ENCODE measurements at regions not wholly inside any gene's neighbourhood (a gene's known extent, or its start where the extent isn't known, plus 50 kb on each side); places are given as distances from the start of the nearest gene placed in this dataset.

DNA sequence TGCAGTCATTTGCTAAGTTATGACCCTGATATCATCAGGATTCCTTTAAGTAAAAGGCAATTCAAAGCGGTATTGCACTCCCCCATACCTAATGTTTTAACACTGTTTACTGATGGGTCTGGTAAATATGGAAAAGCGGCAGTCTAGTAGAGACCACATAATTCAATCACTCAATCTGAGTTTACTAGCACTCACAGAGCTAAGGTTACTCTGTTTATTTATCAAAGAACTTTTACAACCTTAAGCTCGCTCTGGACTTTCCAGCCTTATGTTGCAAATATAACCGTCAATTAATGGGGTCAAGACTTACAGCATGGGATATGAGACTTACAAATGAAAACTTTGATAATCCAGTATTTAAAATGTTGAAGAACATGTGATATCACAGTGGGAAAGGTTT, 124.5 kb upstream of the ZCCHC13 start:
- Histone ChIP-seq H3K9me3 (no peaks in the 10 kb centered on the region), H3K27me3 (ENCODE audit: insufficient read depth in 3 of 3, low read length in 2 of 3) (no peaks in the 10 kb centered on the region), H3K4me1 (no peaks in the 10 kb centered on the region), H3K4me3 (no peak overlapping the region), H3K36me3 (ENCODE audit: insufficient read depth in 1 of 2, low read depth in 1 of 2) (no peaks in the 10 kb centered on the region), H3K27ac (no peak overlapping the region)
- TF ChIP-seq, protein P1, sequence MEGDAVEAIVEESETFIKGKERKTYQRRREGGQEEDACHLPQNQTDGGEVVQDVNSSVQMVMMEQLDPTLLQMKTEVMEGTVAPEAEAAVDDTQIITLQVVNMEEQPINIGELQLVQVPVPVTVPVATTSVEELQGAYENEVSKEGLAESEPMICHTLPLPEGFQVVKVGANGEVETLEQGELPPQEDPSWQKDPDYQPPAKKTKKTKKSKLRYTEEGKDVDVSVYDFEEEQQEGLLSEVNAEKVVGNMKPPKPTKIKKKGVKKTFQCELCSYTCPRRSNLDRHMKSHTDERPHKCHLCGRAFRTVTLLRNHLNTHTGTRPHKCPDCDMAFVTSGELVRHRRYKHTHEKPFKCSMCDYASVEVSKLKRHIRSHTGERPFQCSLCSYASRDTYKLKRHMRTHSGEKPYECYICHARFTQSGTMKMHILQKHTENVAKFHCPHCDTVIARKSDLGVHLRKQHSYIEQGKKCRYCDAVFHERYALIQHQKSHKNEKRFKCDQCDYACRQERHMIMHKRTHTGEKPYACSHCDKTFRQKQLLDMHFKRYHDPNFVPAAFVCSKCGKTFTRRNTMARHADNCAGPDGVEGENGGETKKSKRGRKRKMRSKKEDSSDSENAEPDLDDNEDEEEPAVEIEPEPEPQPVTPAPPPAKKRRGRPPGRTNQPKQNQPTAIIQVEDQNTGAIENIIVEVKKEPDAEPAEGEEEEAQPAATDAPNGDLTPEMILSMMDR (IDR thresholded peaks at IDR 0.05), result no peak
- DNase-seq (no peak), ATAC-seq (no peak)
- 65 to 86% (median 72%) methylated on average over 4 of the region's 4 CpGs for WGBS, 3 donors
- intact Hi-C loops (cut with DNase I), result no loop called here

DNA sequence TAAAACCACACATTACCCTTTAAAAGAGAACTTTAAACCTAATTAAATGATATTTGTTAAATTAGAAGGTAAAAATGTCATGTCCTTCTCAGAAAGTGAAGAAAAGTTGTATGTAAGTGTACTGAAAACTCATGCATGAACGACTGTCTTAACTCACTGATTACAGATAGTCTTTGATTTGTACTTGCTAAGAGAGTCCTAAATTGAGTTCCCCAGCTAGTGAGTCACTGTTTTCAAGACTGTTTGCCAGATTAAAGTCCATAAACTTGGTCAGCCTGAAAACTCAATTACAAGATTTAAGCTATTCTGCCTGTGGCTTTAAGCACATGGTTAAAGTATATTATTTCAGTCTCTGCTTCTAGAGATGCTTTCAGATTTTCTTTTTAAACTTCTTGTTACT, 124.9 kb upstream of the ZCCHC13 start:
- H3K9me3 ChIP-seq, result no peaks in the 10 kb centered on the region
- no peak overlapping the region for H3K4me3 ChIP-seq
- intact Hi-C loops (cut with DNase I), result no loop called here
- no peaks in the 10 kb centered on the region for H3K27me3 ChIP-seq (ENCODE audit: insufficient read depth in 3 of 3, low read length in 2 of 3)
- WGBS, 3 donors, result 41 to 54% (median 52%) methylated on average over 1 of the region's 1 CpG
- no peak for ATAC-seq
- TF ChIP-seq, protein P1 (IDR thresholded peaks at IDR 0.05), result no peak
- DNase-seq, result no peak
- no peak overlapping the region for H3K27ac ChIP-seq
- no peaks in the 10 kb centered on the region for H3K36me3 ChIP-seq (ENCODE audit: insufficient read depth in 1 of 2, low read depth in 1 of 2)
- no peaks in the 10 kb centered on the region for H3K4me1 ChIP-seq

DNA sequence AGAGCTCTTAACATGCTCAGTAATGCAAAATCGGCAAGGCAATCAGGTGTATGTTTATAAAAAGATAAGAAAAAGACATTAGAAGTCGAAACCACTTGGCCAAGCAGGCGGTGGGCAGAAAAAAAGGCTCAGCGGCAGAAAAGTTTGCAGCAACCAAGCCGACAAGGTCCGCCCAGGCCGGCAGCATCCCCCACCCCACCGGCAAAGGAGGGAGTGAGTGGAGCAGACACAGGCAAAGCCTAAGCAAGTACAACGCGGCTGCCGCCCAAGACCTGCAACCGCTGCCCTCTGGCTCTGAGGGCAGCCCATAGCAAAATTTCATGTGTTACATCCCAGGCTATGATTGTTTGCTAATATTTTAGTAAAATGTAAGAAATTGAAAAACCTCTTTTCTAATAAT, 125.4 kb upstream of the ZCCHC13 start:
- WGBS, 3 donors, result 42 to 62% (median 57%) methylated on average over 11 to 12 of the region's 12 CpGs
- TF ChIP-seq, protein P1 (IDR thresholded peaks at IDR 0.05), result no peak
- Histone ChIP-seq H3K4me1 (no peaks in the 10 kb centered on the region), H3K36me3 (ENCODE audit: insufficient read depth in 1 of 2, low read depth in 1 of 2) (no peaks in the 10 kb centered on the region), H3K27ac (no peak overlapping the region), H3K4me3 (no peak overlapping the region), H3K9me3 (peaks cover 3% of the 10 kb centered on the region), H3K27me3 (ENCODE audit: insufficient read depth in 3 of 3, low read length in 2 of 3) (no peaks in the 10 kb centered on the region)
- intact Hi-C loops (cut with DNase I), result no loop called here
- ATAC-seq (no peak), DNase-seq (no peak)

DNA sequence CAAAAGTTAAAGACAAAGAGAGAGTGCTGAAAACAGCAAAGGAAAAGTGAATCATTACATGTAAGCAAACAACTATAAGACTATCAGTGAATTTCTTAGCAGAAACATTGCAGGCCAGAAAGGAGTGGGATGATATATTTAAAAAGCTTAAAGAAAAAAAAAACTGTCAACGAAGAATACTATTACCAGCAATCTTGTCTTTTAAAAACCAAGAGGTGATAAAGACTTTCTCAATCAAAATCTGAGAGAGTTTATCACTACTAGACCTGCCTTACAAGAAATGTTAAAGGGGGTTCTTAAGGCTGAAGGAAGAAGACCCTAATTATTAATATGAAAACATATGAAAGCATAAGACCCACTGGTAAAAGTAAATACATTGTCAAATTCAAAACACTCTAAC, 132.5 kb upstream of the ZCCHC13 start:
- WGBS, 3 donors, result 86 to 100% (median 98%) methylated on average over 1 of the region's 1 CpG
- ATAC-seq, result no peak
- no peaks in the 10 kb centered on the region for H3K4me1 ChIP-seq

DNA sequence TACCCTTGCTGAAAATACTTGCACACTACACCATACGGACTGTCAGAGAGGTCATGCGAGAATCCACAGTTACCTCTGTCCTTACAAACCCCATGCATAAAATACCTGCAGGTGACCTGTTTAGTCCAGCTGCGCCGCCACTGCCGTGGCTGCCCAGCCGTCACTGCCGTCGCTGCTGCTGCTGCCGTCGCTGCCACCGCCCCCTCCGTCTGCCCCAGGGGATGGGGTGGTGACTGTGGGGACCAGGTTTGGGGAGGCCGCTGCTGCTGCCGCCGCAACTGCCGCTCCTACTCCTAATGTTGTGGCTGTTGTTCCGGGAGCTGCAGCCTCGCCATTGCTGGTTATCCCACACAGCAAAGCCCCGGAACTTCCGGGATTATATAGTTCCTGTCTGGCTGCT, 141.8 kb upstream of the ZCCHC13 start:
- Histone ChIP-seq H3K27me3 (ENCODE audit: insufficient read depth in 3 of 3, low read length in 2 of 3) (peaks cover 0 to 11% (median 0%) of the 10 kb centered on the region in 3 donors), H3K36me3 (ENCODE audit: insufficient read depth in 1 of 2, low read depth in 1 of 2) (no peaks in the 10 kb centered on the region), H3K4me1 (no peaks in the 10 kb centered on the region), H3K27ac (no peak overlapping the region), H3K9me3 (peaks cover 7% of the 10 kb centered on the region), H3K4me3 (no peak overlapping the region)
- TF ChIP-seq, protein P1 (IDR thresholded peaks at IDR 0.05), result no peak
- ATAC-seq, result no peak
- no peak for DNase-seq
- intact Hi-C loops (cut with DNase I), result no loop called here
- WGBS, 3 donors, result 93 to 96% (median 94%) methylated on average over 20 of the region's 20 CpGs

More for the DNA sequence above, 132.5 kb upstream of the ZCCHC13 start:
- H3K27ac ChIP-seq, result no peak overlapping the region
- TF ChIP-seq, protein P1 (IDR thresholded peaks at IDR 0.05), result no peak
- DNase-seq, result no peak
- H3K9me3 ChIP-seq, result peaks cover 25% of the 10 kb centered on the region
- intact Hi-C loops (cut with DNase I), result no loop called here
- H3K27me3 ChIP-seq (ENCODE audit: insufficient read depth in 3 of 3, low read length in 2 of 3), result peaks cover 0 to 3% (median 0%) of the 10 kb centered on the region in 3 donors
- no peaks in the 10 kb centered on the region for H3K36me3 ChIP-seq (ENCODE audit: insufficient read depth in 1 of 2, low read depth in 1 of 2)
- H3K4me3 ChIP-seq, result no peak overlapping the region
